Gastroesophageal sphincter (tissue), 4 donors: ENCODE measurements at regions not wholly inside any gene's neighbourhood (a gene's known extent, or its start where the extent isn't known, plus 50 kb on each side); places are given as distances from the start of the nearest gene placed in this dataset.

Experiments
- ATAC-seq: fragments of 150-250 bp; one replicate; pipeline ENCODE4 v1.9.1; 2016; ENCODE audit warnings: mild to moderate bottlenecking, moderate library complexity
- H3K27ac ChIP-seq, 4 donors: fragments of 200-600 bp; sonication (generic) in 3 of 4; 1 replicate in 3 of 4; 2 replicates in 1 of 4; pipeline ENCODE4 v1.5.1; 2016 to 2019
- H3K27me3 ChIP-seq: fragments of 200-600 bp; sonication (generic); one replicate; pipeline ENCODE4 v1.5.1; 2019
- H3K36me3 ChIP-seq, 2 donors: fragments of 200-600 bp; sonication (generic); one replicate each; pipeline ENCODE4 v1.5.1; 2019; ENCODE audit warnings: control low read depth in 1 of 2
- H3K4me1 ChIP-seq, 3 donors: fragments of 200-600 bp; sonication (generic); 1 replicate in 2 of 3; 2 replicates in 1 of 3; pipeline ENCODE4 v1.5.1; 2016 to 2019; ENCODE audit warnings: control low read depth in 2 of 3
- H3K4me3 ChIP-seq, 2 donors: fragments of 200-600 bp; sonication (generic); one replicate each; pipeline ENCODE4 v1.5.1; 2019; ENCODE audit warnings: mild to moderate bottlenecking in 1 of 2, moderate library complexity in 1 of 2
- H3K9me3 ChIP-seq, 3 donors: fragments of 200-600 bp; sonication (generic); one replicate each; pipeline ENCODE4 v1.5.1; 2017 to 2019; ENCODE audit warnings: control low read depth in 2 of 3
- EP300 ChIP-seq: sonication (generic); formaldehyde crosslinking; IDR thresholded peaks from one replicate; pipeline ENCODE4 v1.6.1; 2017; ENCODE audit warnings: antibody characterized with exemption, mild to moderate bottlenecking
- POLR2A ChIP-seq, 2 donors: fragments of 450-650 bp; IDR thresholded peaks; one replicate each; pipeline ENCODE4 v1.6.1; 2017; ENCODE audit warnings: antibody characterized with exemption in 2 of 2, mild to moderate bottlenecking in 2 of 2, moderate library complexity in 1 of 2
- POLR2AphosphoS5 ChIP-seq: sonication (generic); formaldehyde crosslinking; IDR thresholded peaks from one replicate; pipeline ENCODE4 v1.6.1; 2017; ENCODE audit warnings: antibody characterized with exemption
- WGBS, 2 donors: methylation state at CpG; one replicate each; pipeline ENCODE4 v1.1.5; 2018; ENCODE audit warnings: low coverage in 1 of 2; 5-methylcytosine and 5-hydroxymethylcytosine counted together
- TF ChIP-seq, protein P1 (sequence below), 4 experiments: fragments of 200-600 bp in 2 of 4; fragments of 450-650 bp in 2 of 4; sonication (generic) in 1 of 4; IDR thresholded peaks; one replicate each; pipeline ENCODE4 v1.5.1; 2017 to 2019; ENCODE audit warnings: antibody characterized with exemption in 4 of 4, mild to moderate bottlenecking in 2 of 4, moderate library complexity in 2 of 4

DNA sequence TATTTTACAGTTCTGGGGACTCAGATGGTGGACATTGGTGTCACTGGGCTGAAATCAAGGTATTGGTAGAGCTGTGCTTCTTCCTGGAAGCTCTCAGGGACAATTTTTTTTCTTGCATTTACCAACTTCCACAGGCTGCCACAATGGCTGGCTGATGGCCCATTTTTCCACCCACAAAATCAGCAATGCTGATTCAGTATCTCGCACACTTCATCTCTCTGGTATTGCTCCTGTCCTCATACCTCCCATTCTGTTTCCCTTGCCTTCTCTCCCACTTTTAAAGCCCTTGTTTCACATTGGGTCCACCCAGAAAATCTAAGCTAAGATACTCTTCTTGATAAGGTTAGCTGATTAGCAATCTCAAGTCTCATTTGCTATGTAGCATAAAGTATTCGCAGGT lies 530.9 kb upstream of the POM121L12 start:
- no peak overlapping the region for H3K4me3 ChIP-seq
- no peak overlapping the region for H3K27ac ChIP-seq
- no peak for ATAC-seq
- no peaks in the 10 kb centered on the region for H3K36me3 ChIP-seq
- 78 to 94% methylated on average over 2 of the region's 2 CpGs for WGBS, 2 donors
- TF ChIP-seq, protein P1, sequence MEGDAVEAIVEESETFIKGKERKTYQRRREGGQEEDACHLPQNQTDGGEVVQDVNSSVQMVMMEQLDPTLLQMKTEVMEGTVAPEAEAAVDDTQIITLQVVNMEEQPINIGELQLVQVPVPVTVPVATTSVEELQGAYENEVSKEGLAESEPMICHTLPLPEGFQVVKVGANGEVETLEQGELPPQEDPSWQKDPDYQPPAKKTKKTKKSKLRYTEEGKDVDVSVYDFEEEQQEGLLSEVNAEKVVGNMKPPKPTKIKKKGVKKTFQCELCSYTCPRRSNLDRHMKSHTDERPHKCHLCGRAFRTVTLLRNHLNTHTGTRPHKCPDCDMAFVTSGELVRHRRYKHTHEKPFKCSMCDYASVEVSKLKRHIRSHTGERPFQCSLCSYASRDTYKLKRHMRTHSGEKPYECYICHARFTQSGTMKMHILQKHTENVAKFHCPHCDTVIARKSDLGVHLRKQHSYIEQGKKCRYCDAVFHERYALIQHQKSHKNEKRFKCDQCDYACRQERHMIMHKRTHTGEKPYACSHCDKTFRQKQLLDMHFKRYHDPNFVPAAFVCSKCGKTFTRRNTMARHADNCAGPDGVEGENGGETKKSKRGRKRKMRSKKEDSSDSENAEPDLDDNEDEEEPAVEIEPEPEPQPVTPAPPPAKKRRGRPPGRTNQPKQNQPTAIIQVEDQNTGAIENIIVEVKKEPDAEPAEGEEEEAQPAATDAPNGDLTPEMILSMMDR (IDR thresholded peaks at IDR 0.05), result no peak
- TF ChIP-seq POLR2A (IDR thresholded peaks at IDR 0.05) (no peak), POLR2AphosphoS5 (no peak), EP300 (no peak)
- no peaks in the 10 kb centered on the region for H3K4me1 ChIP-seq
- no peaks in the 10 kb centered on the region for H3K9me3 ChIP-seq
- H3K27me3 ChIP-seq, result no peaks in the 10 kb centered on the region

DNA sequence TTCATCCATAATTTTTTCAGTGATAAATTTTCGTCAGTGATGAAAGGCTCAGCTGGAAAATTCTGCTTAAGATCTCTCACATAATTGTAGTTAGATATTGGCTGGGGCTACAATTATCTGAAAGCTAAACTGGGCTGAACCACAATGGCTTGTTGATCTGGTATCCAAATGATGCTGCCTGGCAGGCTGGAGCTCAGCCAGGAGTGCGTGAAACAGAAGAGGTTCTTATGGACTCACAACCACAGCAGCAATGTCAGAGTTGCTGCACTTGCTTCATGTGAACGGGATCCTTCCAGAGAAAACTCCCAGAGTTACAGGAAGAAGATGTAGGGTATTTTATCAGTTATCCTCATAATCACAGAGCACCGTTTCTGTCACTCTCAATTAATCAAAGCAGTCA lies 533.2 kb upstream of the POM121L12 start:
- 72% methylated on average over 2 to 3 of the region's 4 CpGs for WGBS, 2 donors
- no peak for TF ChIP-seq POLR2AphosphoS5
- TF ChIP-seq POLR2A (IDR thresholded peaks at IDR 0.05), result no peak
- Histone ChIP-seq H3K27ac (no peak overlapping the region), H3K4me3 (no peak overlapping the region), H3K27me3 (no peaks in the 10 kb centered on the region), H3K9me3 (no peaks in the 10 kb centered on the region), H3K36me3 (no peaks in the 10 kb centered on the region), H3K4me1 (no peaks in the 10 kb centered on the region)
- no peak for ATAC-seq

DNA sequence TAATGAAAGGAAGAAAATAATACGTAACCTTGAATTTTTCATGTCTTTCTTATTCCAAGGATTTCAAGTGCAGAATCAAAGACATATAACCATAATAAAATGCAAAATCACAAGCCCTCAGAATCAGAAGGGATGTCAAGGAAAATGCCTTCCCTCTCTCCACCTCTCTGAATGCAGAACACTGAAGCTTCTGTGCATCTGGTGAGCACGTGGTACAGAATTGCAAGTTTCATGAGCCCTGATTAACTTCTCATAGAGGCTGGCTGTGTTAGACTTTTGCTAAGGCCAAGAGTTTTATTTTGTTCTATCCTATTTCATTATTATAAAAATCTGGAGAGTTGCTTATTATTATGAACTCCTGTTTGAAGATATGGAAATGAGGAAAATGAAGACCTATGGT lies 533.7 kb upstream of the POM121L12 start:
- Histone ChIP-seq H3K4me1 (no peaks in the 10 kb centered on the region), H3K27me3 (no peaks in the 10 kb centered on the region), H3K27ac (no peak overlapping the region), H3K9me3 (no peaks in the 10 kb centered on the region), H3K36me3 (no peaks in the 10 kb centered on the region), H3K4me3 (no peak overlapping the region)
- no peak for ATAC-seq
- TF ChIP-seq EP300 (no peak), POLR2A (IDR thresholded peaks at IDR 0.05) (no peak), POLR2AphosphoS5 (no peak)
- TF ChIP-seq, protein P1 (IDR thresholded peaks at IDR 0.05), result no peak
- WGBS, 2 donors, result 68 to 78% methylated on average over 2 of the region's 2 CpGs

DNA sequence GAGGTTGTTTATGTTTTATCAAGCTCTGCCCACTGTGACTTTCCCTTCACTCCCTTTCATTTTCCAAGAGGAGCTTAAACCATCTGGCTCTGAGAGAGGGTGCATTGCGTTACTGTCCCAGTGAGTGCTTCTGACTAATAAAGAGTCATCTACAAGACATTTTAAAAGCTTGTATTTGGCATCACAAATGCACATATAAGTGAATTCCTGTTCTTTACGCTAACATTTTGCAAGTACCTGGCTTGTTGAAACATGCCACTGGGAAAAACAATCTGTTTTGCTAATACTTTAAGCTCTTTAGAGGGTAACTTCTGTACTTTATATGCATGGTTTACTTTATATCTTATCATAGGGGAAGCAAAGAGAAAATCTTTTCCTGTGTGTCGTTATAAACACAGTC lies 534.6 kb upstream of the POM121L12 start:
- ATAC-seq, result no peak

DNA sequence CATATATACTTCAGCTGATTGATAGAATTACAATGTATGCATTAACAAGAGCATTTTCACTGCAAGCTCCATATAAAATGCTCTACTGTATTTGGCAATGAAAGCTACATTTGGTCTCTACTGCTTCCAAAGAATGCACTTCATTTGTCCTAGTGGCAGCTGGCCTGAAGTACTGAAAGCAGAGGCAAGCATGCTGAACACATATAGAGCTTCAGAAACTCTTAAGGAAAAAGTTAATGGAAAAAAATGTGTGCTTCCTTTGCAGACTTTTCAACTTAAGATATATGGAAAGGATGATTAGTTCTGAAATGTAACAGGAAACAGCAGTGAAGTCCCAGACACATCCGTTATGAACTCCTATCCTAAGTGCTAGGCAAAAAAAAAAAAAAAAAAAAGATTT lies 537.1 kb upstream of the POM121L12 start:
- Histone ChIP-seq H3K4me1 (no peaks in the 10 kb centered on the region), H3K36me3 (no peaks in the 10 kb centered on the region), H3K9me3 (no peaks in the 10 kb centered on the region), H3K4me3 (no peak overlapping the region), H3K27me3 (no peaks in the 10 kb centered on the region), H3K27ac (no peak overlapping the region)
- ATAC-seq, result no peak
- TF ChIP-seq EP300 (no peak), POLR2AphosphoS5 (no peak), POLR2A (IDR thresholded peaks at IDR 0.05) (no peak)
- TF ChIP-seq, protein P1 (IDR thresholded peaks at IDR 0.05), result no peak
- 75 to 80% methylated on average over 1 of the region's 1 CpG for WGBS, 2 donors

More for the DNA sequence above, 534.6 kb upstream of the POM121L12 start:
- Histone ChIP-seq H3K4me1 (no peaks in the 10 kb centered on the region), H3K4me3 (no peak overlapping the region), H3K27ac (no peak overlapping the region), H3K9me3 (no peaks in the 10 kb centered on the region), H3K27me3 (no peaks in the 10 kb centered on the region), H3K36me3 (no peaks in the 10 kb centered on the region)
- WGBS, 2 donors, result 14 to 37% methylated on average over 3 of the region's 3 CpGs
- TF ChIP-seq POLR2AphosphoS5, result no peak
- TF ChIP-seq EP300, result no peak
- TF ChIP-seq POLR2A (IDR thresholded peaks at IDR 0.05), result no peak
- TF ChIP-seq, protein P1 (IDR thresholded peaks at IDR 0.05), result no peak
